Stimulated activated CD4-positive, alpha-beta T cell treated with anti-CD3 and anti-CD28 coated beads, TNF-alpha, amount 100 ng/mL, for 24 hours (primary cell): ENCODE measurements at regions not wholly inside any gene's neighbourhood (a gene's known extent, or its start where the extent isn't known, plus 50 kb on each side); places are given as distances from the start of the nearest gene placed in this dataset.

Source experiments
- DNase-seq, 3 experiments: peaks; one replicate each; pipeline ENCODE4 v3.0.0-alpha.2; 2020; ENCODE audit warnings: low read depth in 3 of 3

DNA sequence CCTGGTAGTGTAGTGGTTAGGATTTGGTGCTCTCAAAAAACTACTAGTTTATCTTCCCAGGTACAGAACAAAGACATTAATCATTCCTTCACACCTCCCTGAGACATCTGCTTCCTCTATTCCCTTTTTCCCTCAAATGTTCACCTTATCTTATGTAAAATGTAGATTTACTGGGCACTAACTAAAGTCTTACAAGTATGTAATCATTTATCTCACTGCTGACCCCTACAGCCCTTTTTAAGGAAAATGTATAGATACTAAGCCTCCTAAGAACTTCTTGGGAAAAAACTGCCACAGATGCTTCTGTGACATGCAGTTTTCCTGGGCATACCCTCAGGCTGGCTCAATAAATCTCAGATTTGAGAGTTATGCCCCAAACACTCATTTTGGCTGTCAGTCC lies 50.8 kb upstream of the NEK7 start:
- DNase-seq, result no peak
